A549 (cell line): ENCODE measurements at regions not wholly inside any gene's neighbourhood (a gene's known extent, or its start where the extent isn't known, plus 50 kb on each side); places are given as distances from the start of the nearest gene placed in this dataset.

Source experiments
- ATAC-seq, 2 experiments: fragments of 200-7000 bp in 1 of 2; fragments of >200 bp in 1 of 2; cut with Nextera tagmentation in 1 of 2; cut with Tn5 transposase in 1 of 2; 3 replicates each; pipeline versions ENCODE4 v1.8.0 to v1.9.1; 2018 to 2020; ENCODE audit warnings: mild to moderate bottlenecking in 1 of 2, moderate library complexity in 1 of 2
- CTCF ChIA-PET: fragments of 300-600 bp; sonication (Branson Sonifier 250); formaldehyde crosslinking; extraction: SDS; loops from one replicate; lab custom pipeline; 2021; ENCODE audit warnings: antibody characterized with exemption, inconsistent platforms; lab: Yijun Ruan, JAX
- POLR2A ChIA-PET: fragments of 350-600 bp; formaldehyde crosslinking; extraction: SDS; loops from one replicate; lab custom pipeline; 2021; ENCODE audit warnings: antibody characterized with exemption, inconsistent platforms; lab: Yijun Ruan, JAX
- DNase-seq, 2 experiments: peaks; one replicate each; pipeline versions ENCODE4 v3.0.0 to v3.0.0-alpha.2; 2011 to 2016; ENCODE audit warnings: low read depth in 1 of 2, low spot score in 1 of 2
- FAIRE-seq: peaks from 2 replicates; lab custom pipeline; 2011; peaks lifted over from hg19 to GRCh38; lab: Jason Lieb, UNC
- H3K27ac ChIP-seq, 2 experiments: fragments of >200 bp; sonication (Bioruptor Twin); formaldehyde crosslinking; 3 replicates each; pipeline ENCODE4 v1.5.1; 2016 to 2017
- H3K4me1 ChIP-seq: fragments of >200 bp; sonication (Bioruptor Twin); formaldehyde crosslinking; 3 replicates; pipeline ENCODE4 v1.6.1; 2016
- H3K4me2 ChIP-seq: fragments of >200 bp; sonication (Bioruptor Twin); formaldehyde crosslinking; 3 replicates; pipeline ENCODE4 v1.6.1; 2016
- H3K4me3 ChIP-seq: fragments of >200 bp; sonication (Bioruptor Twin); formaldehyde crosslinking; 3 replicates; pipeline ENCODE4 v1.5.1; 2016
- H3K9me3 ChIP-seq: fragments of >200 bp; sonication (Bioruptor Twin); formaldehyde crosslinking; 3 replicates; pipeline ENCODE4 v1.6.1; 2016
- BHLHE40 ChIP-seq: IDR thresholded peaks from 2 replicates; pipeline ENCODE4 v1.6.1; 2012; ENCODE audit warnings: low read depth, low read length, inconsistent platforms
- CBX2 ChIP-seq: fragments of 200-600 bp; sonication (generic); IDR thresholded peaks from 2 replicates; pipeline ENCODE4 v1.6.1; 2016; ENCODE audit warnings: low read depth, mild to moderate bottlenecking, borderline replicate concordance
- CBX8 ChIP-seq: fragments of 200-600 bp; sonication (generic); IDR thresholded peaks from 2 replicates; pipeline ENCODE4 v1.6.1; 2016
- CHD4 ChIP-seq: fragments of 200-600 bp; sonication (generic); IDR thresholded peaks from 2 replicates; pipeline ENCODE4 v1.6.1; 2016; ENCODE audit warnings: antibody characterized with exemption, mild to moderate bottlenecking, borderline replicate concordance
- EHF ChIP-seq: fragments of 250-450 bp; sonication (Bioruptor Pico); IDR thresholded peaks from 2 replicates; pipeline ENCODE4 v1.5.0; 2020; ENCODE audit warnings: mild to moderate bottlenecking
- EP300 ChIP-seq, 2 experiments: fragments of >200 bp; sonication (Bioruptor Twin); formaldehyde crosslinking; IDR thresholded peaks; 2 replicates in 1 of 2; 3 replicates in 1 of 2; pipeline ENCODE4 v1.6.1; 2016 to 2017
- FOSL2 ChIP-seq, 2 experiments: fragments of 450-650 bp in 1 of 2; fragments of >200 bp in 1 of 2; sonication (Bioruptor Twin) in 1 of 2; formaldehyde crosslinking; IDR thresholded peaks; 2 replicates each; pipeline versions ENCODE4 v1.5.0 to v1.6.1; 2016 to 2020; ENCODE audit warnings: mild to moderate bottlenecking in 1 of 2, moderate library complexity in 1 of 2
- GATA3 ChIP-seq: IDR thresholded peaks from 2 replicates; pipeline ENCODE4 v1.6.1; 2012; ENCODE audit warnings: borderline replicate concordance
- HEYL ChIP-seq: fragments of 250-450 bp; sonication (Bioruptor Pico); IDR thresholded peaks from 2 replicates; pipeline ENCODE4 v1.8.0; 2021; ENCODE audit warnings: mild to moderate bottlenecking, moderate library complexity
- HOXA7 ChIP-seq: fragments of 250-450 bp; sonication (Bioruptor Pico); IDR thresholded peaks from 2 replicates; pipeline ENCODE4 v1.5.0; 2020; ENCODE audit warnings: mild to moderate bottlenecking, moderate library complexity
- HOXB13 ChIP-seq: fragments of 250-450 bp; sonication (Bioruptor Pico); IDR thresholded peaks from 2 replicates; pipeline ENCODE4 v1.5.0; 2020; ENCODE audit warnings: low read depth, mild to moderate bottlenecking, moderate library complexity
- MAFK ChIP-seq: fragments of 450-650 bp; IDR thresholded peaks from 2 replicates; pipeline ENCODE4 v1.6.1; 2014; ENCODE audit not compliant: partially characterized antibody
- MAZ ChIP-seq: fragments of 150-350 bp; IDR thresholded peaks from 2 replicates; pipeline ENCODE4 v1.6.1; 2014; ENCODE audit warnings: antibody characterized with exemption, low read depth, low read length, borderline replicate concordance
- MYC ChIP-seq: IDR thresholded peaks from 2 replicates; pipeline ENCODE4 v1.6.1; 2012; ENCODE audit warnings: mild to moderate bottlenecking, inconsistent platforms, low read length, improper control_type of control experiment, borderline replicate concordance
- NR3C1 ChIP-seq: fragments of >200 bp; sonication (Bioruptor Twin); formaldehyde crosslinking; IDR thresholded peaks from 3 replicates; pipeline ENCODE4 v1.6.1; 2017
- RAD21 ChIP-seq, 2 experiments: fragments of >200 bp in 1 of 2; sonication (Bioruptor Twin) in 1 of 2; formaldehyde crosslinking in 1 of 2; IDR thresholded peaks in 1 of 2; conservative IDR thresholded peaks in 1 of 2; 2 replicates in 1 of 2; 3 replicates in 1 of 2; pipeline ENCODE4 v1.6.1; 2012 to 2018; ENCODE audit warnings: inconsistent platforms in 1 of 2
- RCOR1 ChIP-seq: fragments of 150-350 bp; IDR thresholded peaks from 2 replicates; pipeline ENCODE4 v1.6.1; 2014; ENCODE audit warnings: antibody characterized with exemption, low read length, low read depth
- RFX5 ChIP-seq: fragments of 450-650 bp; IDR thresholded peaks from 2 replicates; pipeline ENCODE4 v1.7.1; 2014; ENCODE audit warnings: antibody characterized with exemption, mild to moderate bottlenecking, moderate library complexity
- RNF2 ChIP-seq: fragments of 200-600 bp; sonication (generic); IDR thresholded peaks from 2 replicates; pipeline ENCODE4 v1.6.1; 2016; ENCODE audit warnings: low read depth, mild to moderate bottlenecking, antibody characterized with exemption, moderate library complexity, borderline replicate concordance
- ZFP36 ChIP-seq: fragments of 450-650 bp; IDR thresholded peaks from 2 replicates; pipeline ENCODE4 v1.6.1; 2014; ENCODE audit warnings: borderline replicate concordance; ENCODE audit not compliant: partially characterized antibody
- ZNF302 ChIP-seq: fragments of 250-450 bp; sonication (Bioruptor Pico); IDR thresholded peaks from 2 replicates; pipeline ENCODE4 v1.9.0; 2021; ENCODE audit warnings: inconsistent platforms, mild to moderate bottlenecking, moderate library complexity
- WGBS: methylation state at CpG from one replicate; pipeline ENCODE4 v1.1.6; 2017; ENCODE audit errors: missing lambda C conversion rate; 5-methylcytosine and 5-hydroxymethylcytosine counted together
- TF ChIP-seq, protein P1 (sequence below): fragments of 200-600 bp; sonication (generic); IDR thresholded peaks from 2 replicates; pipeline ENCODE4 v1.6.1; 2016; ENCODE audit warnings: antibody characterized with exemption, mild to moderate bottlenecking, moderate library complexity
- TF ChIP-seq, protein P2 (sequence below): fragments of 250-450 bp; sonication (Bioruptor Pico); IDR thresholded peaks from 2 replicates; pipeline ENCODE4 v1.5.0; 2020; ENCODE audit warnings: low read depth, mild to moderate bottlenecking, moderate library complexity
- TF ChIP-seq, protein P3 (sequence below): fragments of 150-350 bp; IDR thresholded peaks from 2 replicates; pipeline ENCODE4 v1.6.1; 2014; ENCODE audit warnings: low read depth, mild to moderate bottlenecking, low read length
- TF ChIP-seq, protein P4 (sequence below): fragments of >200 bp; sonication (Bioruptor Twin); formaldehyde crosslinking; IDR thresholded peaks from 3 replicates; pipeline ENCODE4 v1.6.1; 2016

DNA sequence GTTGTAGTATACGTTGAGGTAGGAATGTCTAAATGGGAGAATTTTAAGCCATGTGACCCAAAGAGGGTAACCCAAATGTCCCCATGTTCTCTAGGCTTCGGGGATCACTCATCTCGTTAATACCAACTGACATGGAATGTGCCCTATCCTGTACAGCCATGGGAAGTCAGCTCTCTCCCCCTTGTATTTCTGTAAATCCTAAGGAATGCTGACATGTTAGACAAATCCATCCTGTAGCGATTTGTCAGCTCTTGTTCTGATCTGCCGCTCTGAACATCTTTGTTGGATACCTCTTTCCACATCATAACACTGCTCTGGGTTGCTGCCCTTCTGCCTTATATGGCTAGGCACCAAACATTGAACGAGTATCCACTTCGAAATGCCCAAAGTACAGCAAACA, 350.6 kb downstream of the RND3 start:
- ATAC-seq, result no peak
- H3K4me3 ChIP-seq, result no peak overlapping the region
- peak overlapping the region; percentile 90 to 91 for H3K27ac ChIP-seq
- 0 out of 3 replicates have a peak, but pooled peaks cover 2% of the 10 kb centered on the region for H3K9me3 ChIP-seq
- peaks cover 63% of the 10 kb centered on the region for H3K4me1 ChIP-seq
- ChIA-PET CTCF (no interaction called here), POLR2A (no interaction called here)
- 82% methylated on average over 7 of the region's 7 CpGs for WGBS
- no peak overlapping the region for H3K4me2 ChIP-seq
- no peak for DNase-seq
- no peak for FAIRE-seq
- TF ChIP-seq HEYL (CRISPR knock-in tag) (no peak), MYC (no peak), ZNF302 (CRISPR knock-in tag) (no peak), NR3C1 (no peak), RFX5 (no peak), MAFK (no peak), ZFP36 (no peak)
- TF ChIP-seq, protein P1, sequence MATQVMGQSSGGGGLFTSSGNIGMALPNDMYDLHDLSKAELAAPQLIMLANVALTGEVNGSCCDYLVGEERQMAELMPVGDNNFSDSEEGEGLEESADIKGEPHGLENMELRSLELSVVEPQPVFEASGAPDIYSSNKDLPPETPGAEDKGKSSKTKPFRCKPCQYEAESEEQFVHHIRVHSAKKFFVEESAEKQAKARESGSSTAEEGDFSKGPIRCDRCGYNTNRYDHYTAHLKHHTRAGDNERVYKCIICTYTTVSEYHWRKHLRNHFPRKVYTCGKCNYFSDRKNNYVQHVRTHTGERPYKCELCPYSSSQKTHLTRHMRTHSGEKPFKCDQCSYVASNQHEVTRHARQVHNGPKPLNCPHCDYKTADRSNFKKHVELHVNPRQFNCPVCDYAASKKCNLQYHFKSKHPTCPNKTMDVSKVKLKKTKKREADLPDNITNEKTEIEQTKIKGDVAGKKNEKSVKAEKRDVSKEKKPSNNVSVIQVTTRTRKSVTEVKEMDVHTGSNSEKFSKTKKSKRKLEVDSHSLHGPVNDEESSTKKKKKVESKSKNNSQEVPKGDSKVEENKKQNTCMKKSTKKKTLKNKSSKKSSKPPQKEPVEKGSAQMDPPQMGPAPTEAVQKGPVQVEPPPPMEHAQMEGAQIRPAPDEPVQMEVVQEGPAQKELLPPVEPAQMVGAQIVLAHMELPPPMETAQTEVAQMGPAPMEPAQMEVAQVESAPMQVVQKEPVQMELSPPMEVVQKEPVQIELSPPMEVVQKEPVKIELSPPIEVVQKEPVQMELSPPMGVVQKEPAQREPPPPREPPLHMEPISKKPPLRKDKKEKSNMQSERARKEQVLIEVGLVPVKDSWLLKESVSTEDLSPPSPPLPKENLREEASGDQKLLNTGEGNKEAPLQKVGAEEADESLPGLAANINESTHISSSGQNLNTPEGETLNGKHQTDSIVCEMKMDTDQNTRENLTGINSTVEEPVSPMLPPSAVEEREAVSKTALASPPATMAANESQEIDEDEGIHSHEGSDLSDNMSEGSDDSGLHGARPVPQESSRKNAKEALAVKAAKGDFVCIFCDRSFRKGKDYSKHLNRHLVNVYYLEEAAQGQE, result no peak
- TF ChIP-seq, all 56 proteins: peak for 0

DNA sequence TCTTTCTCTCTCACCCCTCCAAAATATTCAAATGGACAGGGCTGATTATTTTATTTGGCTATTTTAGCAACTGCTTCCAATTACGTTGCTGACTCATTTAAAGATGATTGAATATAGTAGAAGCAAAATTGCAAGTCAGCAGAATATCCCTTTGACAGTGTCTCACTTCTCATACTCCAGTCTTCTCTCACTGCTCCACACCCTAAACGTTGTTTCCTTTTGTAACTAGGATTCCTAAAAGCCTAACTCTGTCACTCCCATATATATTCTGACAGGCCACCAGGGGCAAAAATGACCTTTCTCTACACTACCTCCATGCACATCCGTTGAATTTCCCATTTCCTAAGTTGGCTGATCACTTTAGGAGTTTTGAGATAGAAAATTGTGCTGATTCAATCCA, 351.1 kb downstream of the RND3 start:
- POLR2A ChIA-PET, result no interaction called here
- no peak for TF ChIP-seq FOSL2 (IDR thresholded peaks at IDR 0.05)
- TF ChIP-seq FOSL2 (CRISPR knock-in tag; IDR thresholded peaks at IDR 0.05), result no peak
- TF ChIP-seq MAZ, result no peak
- TF ChIP-seq MAFK, result peak; percentile 98
- no peak for TF ChIP-seq HEYL (CRISPR knock-in tag)
- TF ChIP-seq, protein P2, sequence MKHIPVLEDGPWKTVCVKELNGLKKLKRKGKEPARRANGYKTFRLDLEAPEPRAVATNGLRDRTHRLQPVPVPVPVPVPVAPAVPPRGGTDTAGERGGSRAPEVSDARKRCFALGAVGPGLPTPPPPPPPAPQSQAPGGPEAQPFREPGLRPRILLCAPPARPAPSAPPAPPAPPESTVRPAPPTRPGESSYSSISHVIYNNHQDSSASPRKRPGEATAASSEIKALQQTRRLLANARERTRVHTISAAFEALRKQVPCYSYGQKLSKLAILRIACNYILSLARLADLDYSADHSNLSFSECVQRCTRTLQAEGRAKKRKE, result no peak
- no peak for TF ChIP-seq RNF2
- no peak for TF ChIP-seq CBX2

DNA sequence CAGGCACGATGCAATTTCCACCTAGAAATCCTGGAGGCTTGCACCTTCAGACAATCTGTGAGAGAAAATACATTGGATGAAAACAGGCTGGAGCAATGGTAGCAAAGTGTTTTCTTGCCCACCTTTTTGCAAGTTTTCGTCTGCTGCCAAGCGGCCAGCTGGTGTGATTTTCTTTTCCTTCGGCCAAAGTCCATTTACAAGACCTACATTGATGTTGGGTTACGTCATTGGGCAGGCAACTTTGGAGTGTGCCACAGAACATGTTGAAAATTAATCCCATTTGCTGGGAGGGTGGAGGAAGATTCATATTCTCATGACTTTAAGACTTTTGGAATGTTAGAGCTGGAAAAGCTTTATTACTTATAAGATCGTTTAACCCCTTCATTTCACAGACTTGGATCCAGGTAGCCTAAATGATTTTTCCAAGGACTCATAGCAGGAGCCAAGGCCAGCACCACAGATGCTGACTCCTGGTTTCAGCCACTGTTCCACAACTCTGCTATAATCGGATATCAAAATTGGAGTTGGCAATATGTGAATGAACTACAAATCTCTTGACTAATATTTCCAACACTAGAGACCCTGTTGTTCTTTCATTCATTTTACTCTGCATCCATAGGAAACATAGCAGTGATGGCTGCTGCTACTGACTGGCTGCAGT, 352.1 kb downstream of the RND3 start:
- Histone ChIP-seq H3K4me1 (peaks cover 49% of the 10 kb centered on the region), H3K27ac (peak overlapping the region; percentile 90 to 91), H3K4me3 (peak overlapping the region; percentile 20; the same call in 1 of the 3 replicates), H3K9me3 (0 out of 3 replicates have a peak, but pooled peaks cover 2% of the 10 kb centered on the region), H3K4me2 (peak overlapping the region; percentile 76)
- ATAC-seq (peak; percentile 41 to 48; a peak in 3 of 6 replicates), FAIRE-seq (peak; percentile 36), DNase-seq (peak in 1 of 2 experiments; percentile 83)
- 29% methylated on average over 7 of the region's 7 CpGs for WGBS
- ChIA-PET POLR2A (no interaction called here), CTCF (interaction anchor here (1.7 to 1.8 kb wide), 2 partner anchors 9 to 14 kb away, joined by 3 to 5 read pairs; no protein-coding TSS in a partner anchor)
- no peak for TF ChIP-seq HOXA7 (CRISPR knock-in tag)
- TF ChIP-seq CHD4, result no peak
- peak; percentile 57 to 62; a peak in 2 of 5 replicates for TF ChIP-seq EP300 (IDR thresholded peaks at IDR 0.05)
- TF ChIP-seq, protein P3, sequence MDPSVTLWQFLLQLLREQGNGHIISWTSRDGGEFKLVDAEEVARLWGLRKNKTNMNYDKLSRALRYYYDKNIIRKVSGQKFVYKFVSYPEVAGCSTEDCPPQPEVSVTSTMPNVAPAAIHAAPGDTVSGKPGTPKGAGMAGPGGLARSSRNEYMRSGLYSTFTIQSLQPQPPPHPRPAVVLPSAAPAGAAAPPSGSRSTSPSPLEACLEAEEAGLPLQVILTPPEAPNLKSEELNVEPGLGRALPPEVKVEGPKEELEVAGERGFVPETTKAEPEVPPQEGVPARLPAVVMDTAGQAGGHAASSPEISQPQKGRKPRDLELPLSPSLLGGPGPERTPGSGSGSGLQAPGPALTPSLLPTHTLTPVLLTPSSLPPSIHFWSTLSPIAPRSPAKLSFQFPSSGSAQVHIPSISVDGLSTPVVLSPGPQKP, result no peak
- TF ChIP-seq GATA3, result peak; percentile 68; the same call in 1 of the 2 replicates
- TF ChIP-seq BHLHE40, result no peak
- TF ChIP-seq RCOR1, result no peak
- peak; percentile 2 to 57; a peak in 4 of 5 replicates for TF ChIP-seq RAD21 (conservative IDR thresholded peaks at IDR 0.05 in 1 of 2, IDR thresholded peaks at IDR 0.05 in 1 of 2)
- TF ChIP-seq CBX8, result no peak
- no peak for TF ChIP-seq HOXB13 (CRISPR knock-in tag)
- TF ChIP-seq, protein P4, sequence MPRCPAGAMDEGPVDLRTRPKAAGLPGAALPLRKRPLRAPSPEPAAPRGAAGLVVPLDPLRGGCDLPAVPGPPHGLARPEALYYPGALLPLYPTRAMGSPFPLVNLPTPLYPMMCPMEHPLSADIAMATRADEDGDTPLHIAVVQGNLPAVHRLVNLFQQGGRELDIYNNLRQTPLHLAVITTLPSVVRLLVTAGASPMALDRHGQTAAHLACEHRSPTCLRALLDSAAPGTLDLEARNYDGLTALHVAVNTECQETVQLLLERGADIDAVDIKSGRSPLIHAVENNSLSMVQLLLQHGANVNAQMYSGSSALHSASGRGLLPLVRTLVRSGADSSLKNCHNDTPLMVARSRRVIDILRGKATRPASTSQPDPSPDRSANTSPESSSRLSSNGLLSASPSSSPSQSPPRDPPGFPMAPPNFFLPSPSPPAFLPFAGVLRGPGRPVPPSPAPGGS, result 0 out of 3 replicates have a peak, but pooled peaks have one; percentile 47
- no peak for TF ChIP-seq EHF (CRISPR knock-in tag)
- TF ChIP-seq MAZ, result no peak

More for the DNA sequence above, 351.1 kb downstream of the RND3 start:
- no peak for ATAC-seq
- no peak for DNase-seq
- Histone ChIP-seq H3K4me1 (peaks cover 58% of the 10 kb centered on the region), H3K27ac (peak overlapping the region; percentile 90 to 91), H3K4me2 (no peak overlapping the region), H3K4me3 (no peak overlapping the region), H3K9me3 (0 out of 3 replicates have a peak, but pooled peaks cover 2% of the 10 kb centered on the region)
- WGBS, result 70% methylated on average over 3 of the region's 3 CpGs
- no peak for FAIRE-seq
- CTCF ChIA-PET, result no interaction called here
